HEK293 (cell line): ENCODE measurements at regions not wholly inside any gene's neighbourhood (a gene's known extent, or its start where the extent isn't known, plus 50 kb on each side); places are given as distances from the start of the nearest gene placed in this dataset.

Source experiments
- SP7 ChIP-seq: fragments of 450-650 bp; formaldehyde crosslinking; IDR thresholded peaks from 2 replicates; pipeline ENCODE4 v1.5.1; 2016; ENCODE audit warnings: missing biosample characterization, missing genetic modification characterization
- YY1 ChIP-seq: fragments of 450-650 bp; formaldehyde crosslinking; IDR thresholded peaks from 2 replicates; pipeline ENCODE4 v1.5.1; 2018; ENCODE audit warnings: missing biosample characterization, missing genetic modification characterization
- ZBTB7A ChIP-seq: fragments of 450-650 bp; formaldehyde crosslinking; IDR thresholded peaks from 2 replicates; pipeline ENCODE4 v1.5.1; 2016; ENCODE audit warnings: low read depth, missing biosample characterization, missing genetic modification characterization
- ZNF133 ChIP-seq: fragments of 450-650 bp; formaldehyde crosslinking; IDR thresholded peaks from 2 replicates; pipeline ENCODE4 v1.5.1; 2016; ENCODE audit warnings: missing biosample characterization, missing genetic modification characterization
- ZNF184 ChIP-seq: fragments of 450-650 bp; IDR thresholded peaks from 2 replicates; pipeline ENCODE4 v1.5.1; 2018; ENCODE audit warnings: missing biosample characterization, mild to moderate bottlenecking, missing genetic modification characterization
- ZNF530 ChIP-seq: fragments of 450-650 bp; formaldehyde crosslinking; IDR thresholded peaks from 2 replicates; pipeline ENCODE4 v1.5.1; 2016; ENCODE audit warnings: low read depth, missing biosample characterization, missing genetic modification characterization
- TF ChIP-seq, protein P1 (sequence below): IDR thresholded peaks from 2 replicates; pipeline ENCODE4 v1.6.1; 2011; ENCODE audit warnings: mild to moderate bottlenecking, low read depth, low read length, borderline replicate concordance
- TF ChIP-seq, protein P2 (sequence below): fragments of 450-650 bp; formaldehyde crosslinking; IDR thresholded peaks from 2 replicates; pipeline ENCODE4 v1.5.1; 2016; ENCODE audit warnings: missing biosample characterization, missing genetic modification characterization

DNA sequence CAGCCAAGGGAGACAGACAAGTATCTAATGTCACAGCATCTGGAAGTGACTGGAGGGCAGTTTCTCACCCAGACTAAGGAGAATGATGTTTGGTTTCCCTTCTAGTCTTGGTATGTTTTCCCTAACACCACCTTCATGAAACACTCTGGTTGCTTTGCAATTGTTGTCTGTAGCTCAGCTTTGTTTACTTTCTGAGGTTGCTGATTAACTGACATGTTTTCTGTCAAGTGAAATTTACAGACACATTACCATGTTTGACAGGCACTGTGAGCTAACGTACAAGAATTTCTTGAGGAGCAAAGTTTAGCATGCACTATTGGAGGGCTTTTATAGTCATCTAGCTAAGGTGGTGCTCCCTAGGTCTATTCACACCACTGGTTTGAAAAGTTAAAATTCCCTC, 131.6 kb upstream of the NECTIN3 start:
- TF ChIP-seq, protein P1, sequence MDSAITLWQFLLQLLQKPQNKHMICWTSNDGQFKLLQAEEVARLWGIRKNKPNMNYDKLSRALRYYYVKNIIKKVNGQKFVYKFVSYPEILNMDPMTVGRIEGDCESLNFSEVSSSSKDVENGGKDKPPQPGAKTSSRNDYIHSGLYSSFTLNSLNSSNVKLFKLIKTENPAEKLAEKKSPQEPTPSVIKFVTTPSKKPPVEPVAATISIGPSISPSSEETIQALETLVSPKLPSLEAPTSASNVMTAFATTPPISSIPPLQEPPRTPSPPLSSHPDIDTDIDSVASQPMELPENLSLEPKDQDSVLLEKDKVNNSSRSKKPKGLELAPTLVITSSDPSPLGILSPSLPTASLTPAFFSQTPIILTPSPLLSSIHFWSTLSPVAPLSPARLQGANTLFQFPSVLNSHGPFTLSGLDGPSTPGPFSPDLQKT: no peak
- TF ChIP-seq ZNF530 (tag by site-specific recombination) (no peak), YY1 (tag by site-specific recombination) (no peak), ZBTB7A (tag by site-specific recombination) (no peak), ZNF133 (tag by site-specific recombination) (no peak), SP7 (tag by site-specific recombination) (no peak), ZNF184 (no peak)
- TF ChIP-seq, protein P2, sequence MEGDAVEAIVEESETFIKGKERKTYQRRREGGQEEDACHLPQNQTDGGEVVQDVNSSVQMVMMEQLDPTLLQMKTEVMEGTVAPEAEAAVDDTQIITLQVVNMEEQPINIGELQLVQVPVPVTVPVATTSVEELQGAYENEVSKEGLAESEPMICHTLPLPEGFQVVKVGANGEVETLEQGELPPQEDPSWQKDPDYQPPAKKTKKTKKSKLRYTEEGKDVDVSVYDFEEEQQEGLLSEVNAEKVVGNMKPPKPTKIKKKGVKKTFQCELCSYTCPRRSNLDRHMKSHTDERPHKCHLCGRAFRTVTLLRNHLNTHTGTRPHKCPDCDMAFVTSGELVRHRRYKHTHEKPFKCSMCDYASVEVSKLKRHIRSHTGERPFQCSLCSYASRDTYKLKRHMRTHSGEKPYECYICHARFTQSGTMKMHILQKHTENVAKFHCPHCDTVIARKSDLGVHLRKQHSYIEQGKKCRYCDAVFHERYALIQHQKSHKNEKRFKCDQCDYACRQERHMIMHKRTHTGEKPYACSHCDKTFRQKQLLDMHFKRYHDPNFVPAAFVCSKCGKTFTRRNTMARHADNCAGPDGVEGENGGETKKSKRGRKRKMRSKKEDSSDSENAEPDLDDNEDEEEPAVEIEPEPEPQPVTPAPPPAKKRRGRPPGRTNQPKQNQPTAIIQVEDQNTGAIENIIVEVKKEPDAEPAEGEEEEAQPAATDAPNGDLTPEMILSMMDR: no peak
